GM18505 (cell line): ENCODE measurements at regions not wholly inside any gene's neighbourhood (a gene's known extent, or its start where the extent isn't known, plus 50 kb on each side); places are given as distances from the start of the nearest gene placed in this dataset.
"Not testable (repeated sequence)": the region's sequence is repeated elsewhere in the genome, so short reads cannot be mapped to it uniquely, and the experiment has no call there.

Experiments
- ATAC-seq: cut with Tn5 transposase; IDR thresholded peaks from one replicate; pipeline ENCODE4 v1.9.1; 2021; ENCODE audit not compliant: unreplicated experiment
- POLR2A ChIP-seq: IDR thresholded peaks from 4 replicates; pipeline ENCODE4 v1.6.1; 2011; ENCODE audit warnings: borderline replicate concordance; ENCODE audit not compliant: insufficient read depth, insufficient read length; ENCODE audit errors: extremely low read depth

GRCh38 chr10:2572611-2573010, 494.7 kb upstream of the PFKP start:
- no peak for ATAC-seq
- no peak for TF ChIP-seq POLR2A

GRCh38 chr10:2556883-2557282, 510.5 kb upstream of the PFKP start:
- TF ChIP-seq POLR2A = no peak
- peak; percentile 64 for ATAC-seq

- TF ChIP-seq POLR2A = no peak
Measured at GRCh38 chr10:2548071-2548470, 519.3 kb upstream of the PFKP start.

GRCh38 chr10:2547606-2548005, 519.7 kb upstream of the PFKP start:
- no peak for ATAC-seq
- no peak for TF ChIP-seq POLR2A

More at GRCh38 chr10:2548071-2548470, 519.3 kb upstream of the PFKP start:
- ATAC-seq = no peak

- not testable (repeated sequence) for ATAC-seq
Measured at GRCh38 chr10:2546894-2547293, 520.5 kb upstream of the PFKP start.

GRCh38 chr10:2543974-2544373, 523.4 kb upstream of the PFKP start:
- no peak for TF ChIP-seq POLR2A
- no peak for ATAC-seq

GRCh38 chr10:2543142-2543886, 524.0 kb upstream of the PFKP start:
- ATAC-seq = no peak
- TF ChIP-seq POLR2A = no peak

GRCh38 chr10:2541176-2541575, 526.2 kb upstream of the PFKP start:
- ATAC-seq = no peak
- no peak for TF ChIP-seq POLR2A

GRCh38 chr10:2529945-2530344, 537.4 kb upstream of the PFKP start:
- ATAC-seq = no peak
- no peak for TF ChIP-seq POLR2A

GRCh38 chr10:2525781-2526180, 541.6 kb upstream of the PFKP start:
- TF ChIP-seq POLR2A = no peak
- ATAC-seq = no peak

- ATAC-seq = no peak
- no peak for TF ChIP-seq POLR2A
Measured at GRCh38 chr10:2519139-2519538, 548.2 kb upstream of the PFKP start.

GRCh38 chr10:2509081-2509531, 558.2 kb upstream of the PFKP start:
- TF ChIP-seq POLR2A = no peak
- no peak for ATAC-seq

GRCh38 chr10:2501366-2501940, 565.9 kb upstream of the PFKP start:
- not testable (repeated sequence) for ATAC-seq

GRCh38 chr10:2494399-2494798, 572.9 kb upstream of the PFKP start:
- TF ChIP-seq POLR2A = no peak
- no peak for ATAC-seq
